Endothelial cell of hepatic sinusoid (primary cell): ENCODE measurements at regions not wholly inside any gene's neighbourhood (a gene's known extent, or its start where the extent isn't known, plus 50 kb on each side); places are given as distances from the start of the nearest gene placed in this dataset.

Experiments used
- in situ Hi-C: cut with HindIII; loops from 2 replicates; pipeline ENCODE4 v1.10.0; 2017; ENCODE audit warnings: low sequenced_read_pairs

GRCh38 chr9:74303945-74304344, 193.2 kb upstream of the RORB start:
- in situ Hi-C loops: no loop called here

GRCh38 chr9:74304598-74304997, 192.5 kb upstream of the RORB start:
- in situ Hi-C loops: no loop called here

- in situ Hi-C loops: no loop called here
These were observed 187.5 kb upstream of the RORB start for GRCh38 chr9:74309654-74310053.

GRCh38 chr9:74317235-74317634, 179.9 kb upstream of the RORB start:
- in situ Hi-C loops: no loop called here

GRCh38 chr9:74321396-74321795, 175.7 kb upstream of the RORB start:
- in situ Hi-C loops: no loop called here

GRCh38 chr9:74322661-74323314, 174.3 kb upstream of the RORB start:
- in situ Hi-C loops: no loop called here

- in situ Hi-C loops: no loop called here
These were observed 166.5 kb upstream of the RORB start for GRCh38 chr9:74330487-74331214.

GRCh38 chr9:74331607-74332006, 165.5 kb upstream of the RORB start:
- in situ Hi-C loops: no loop called here

GRCh38 chr9:74333384-74334032, 163.6 kb upstream of the RORB start:
- in situ Hi-C loops: no loop called here

- in situ Hi-C loops: no loop called here
These were observed 162.9 kb upstream of the RORB start for GRCh38 chr9:74334271-74334670.

- in situ Hi-C loops: no loop called here
These were observed 161.0 kb upstream of the RORB start for GRCh38 chr9:74336161-74336560.

GRCh38 chr9:74348777-74349176, 148.4 kb upstream of the RORB start:
- in situ Hi-C loops: no loop called here

- in situ Hi-C loops: no loop called here
These were observed 142.0 kb upstream of the RORB start for GRCh38 chr9:74355107-74355506.

GRCh38 chr9:74357577-74357976, 139.6 kb upstream of the RORB start:
- in situ Hi-C loops: no loop called here

- in situ Hi-C loops: no loop called here
These were observed 138.2 kb upstream of the RORB start for GRCh38 chr9:74358959-74359358.

- in situ Hi-C loops: no loop called here
These were observed 135.6 kb upstream of the RORB start for GRCh38 chr9:74361508-74361907.

GRCh38 chr9:74362423-74362822, 134.7 kb upstream of the RORB start:
- in situ Hi-C loops: no loop called here

GRCh38 chr9:74366111-74366510, 131.0 kb upstream of the RORB start:
- in situ Hi-C loops: no loop called here

GRCh38 chr9:74369844-74370243, 127.3 kb upstream of the RORB start:
- in situ Hi-C loops: no loop called here

- in situ Hi-C loops: no loop called here
These were observed 123.8 kb upstream of the RORB start for GRCh38 chr9:74373348-74373747.

GRCh38 chr9:74379718-74380117, 117.4 kb upstream of the RORB start:
- in situ Hi-C loops: no loop called here

GRCh38 chr9:74391816-74392215, 105.3 kb upstream of the RORB start:
- in situ Hi-C loops: no loop called here
